GM23338 (cell line): ENCODE measurements at regions not wholly inside any gene's neighbourhood (a gene's known extent, or its start where the extent isn't known, plus 50 kb on each side); places are given as distances from the start of the nearest gene placed in this dataset.

ENCODE experiments used
- ATAC-seq: fragments of 200-7000 bp; cut with Tn5 transposase; 3 replicates; pipeline ENCODE4 v1.9.1; 2020
- DNase-seq: peaks from one replicate; pipeline ENCODE4 v3.0.0-alpha.2; 2015; ENCODE audit warnings: low spot score
- H2AFZ ChIP-seq: fragments of 200-600 bp; sonication (generic); 2 replicates; pipeline ENCODE4 v1.8.0; 2016; ENCODE audit warnings: antibody characterized with exemption, mild to moderate bottlenecking, moderate library complexity
- H3F3A ChIP-seq: fragments of 200-600 bp; sonication (generic); replicated peaks from 2 replicates; pipeline ENCODE4 v1.8.0; 2017; ENCODE audit warnings: antibody characterized with exemption, mixed run types, low read depth
- H3K27ac ChIP-seq: fragments of 200-600 bp; sonication (generic); 2 replicates; pipeline ENCODE4 v1.6.1; 2016; ENCODE audit warnings: low read depth
- H3K27me3 ChIP-seq: fragments of 200-600 bp; sonication (generic); 2 replicates; pipeline ENCODE4 v1.8.0; 2016; ENCODE audit warnings: mild to moderate bottlenecking, mixed run types, moderate library complexity; ENCODE audit not compliant: insufficient read depth
- H3K36me3 ChIP-seq: fragments of 200-600 bp; sonication (generic); 2 replicates; pipeline ENCODE4 v1.8.0; 2016; ENCODE audit warnings: mild to moderate bottlenecking; ENCODE audit not compliant: insufficient read depth
- H3K4me1 ChIP-seq: fragments of 200-600 bp; sonication (generic); 2 replicates; pipeline ENCODE4 v1.8.0; 2016; ENCODE audit warnings: mild to moderate bottlenecking, moderate library complexity; ENCODE audit not compliant: insufficient read depth
- H3K4me2 ChIP-seq: fragments of 200-600 bp; sonication (generic); 2 replicates; pipeline ENCODE4 v1.7.1; 2017; ENCODE audit warnings: mixed run types
- H3K4me3 ChIP-seq: fragments of 200-600 bp; sonication (generic); 2 replicates; pipeline ENCODE4 v1.6.1; 2016; ENCODE audit warnings: mixed run types
- H3K79me2 ChIP-seq: fragments of 200-600 bp; sonication (generic); replicated peaks from 2 replicates; pipeline ENCODE4 v1.8.0; 2017; ENCODE audit warnings: mild to moderate bottlenecking; ENCODE audit not compliant: insufficient read depth
- H3K9me2 ChIP-seq: fragments of 200-600 bp; sonication (generic); 2 replicates; pipeline ENCODE4 v1.8.0; 2017; ENCODE audit not compliant: insufficient read depth
- H4K20me1 ChIP-seq: fragments of 200-600 bp; sonication (generic); replicated peaks from 2 replicates; pipeline ENCODE4 v1.8.0; 2017; ENCODE audit warnings: mild to moderate bottlenecking; ENCODE audit not compliant: insufficient read depth
- H3K27ac Mint-ChIP-seq: 2 replicates; pipeline ENCODE4 v1.8.0; 2020; ENCODE audit warnings: inconsistent platforms, mild to moderate bottlenecking, moderate library complexity, mixed read lengths
- H3K27me3 Mint-ChIP-seq: 3 replicates; pipeline ENCODE4 v1.8.0; 2022; ENCODE audit warnings: low read depth, mild to moderate bottlenecking, moderate library complexity, mixed read lengths, inconsistent platforms; ENCODE audit not compliant: insufficient read depth, poor library complexity
- H3K36me3 Mint-ChIP-seq: 3 replicates; pipeline ENCODE4 v1.8.0; 2021; ENCODE audit warnings: low read depth, mild to moderate bottlenecking, inconsistent platforms, moderate library complexity, mixed read lengths
- H3K4me1 Mint-ChIP-seq: 3 replicates; pipeline ENCODE4 v1.8.0; 2020; ENCODE audit warnings: mild to moderate bottlenecking, inconsistent platforms, mixed read lengths
- H3K4me3 Mint-ChIP-seq: 3 replicates; pipeline ENCODE4 v1.8.0; 2021; ENCODE audit warnings: moderate library complexity, mild to moderate bottlenecking, inconsistent platforms, mixed read lengths
- H3K9me3 Mint-ChIP-seq: 3 replicates; pipeline ENCODE4 v1.8.0; 2020; ENCODE audit warnings: moderate library complexity, mild to moderate bottlenecking, inconsistent platforms, mixed read lengths
- CREB1 ChIP-seq: fragments of 250-450 bp; sonication (Bioruptor Pico); IDR thresholded peaks from 2 replicates; pipeline ENCODE4 v1.5.0; 2020; ENCODE audit warnings: low read depth, mild to moderate bottlenecking, moderate library complexity
- CTCF ChIP-seq, 2 experiments: fragments of 200-600 bp in 1 of 2; sonication (generic) in 1 of 2; conservative IDR thresholded peaks; 2 replicates each; pipeline versions ENCODE4 v1.5.1 to v1.6.1; 2016 to 2017; ENCODE audit warnings: antibody characterized with exemption in 2 of 2, low read depth in 2 of 2, mild to moderate bottlenecking in 2 of 2, moderate library complexity in 1 of 2
- ETS1 ChIP-seq: IDR thresholded peaks from 2 replicates; pipeline ENCODE4 v1.6.1; 2016; ENCODE audit warnings: antibody characterized with exemption
- EZH2phosphoT487 ChIP-seq: fragments of 200-600 bp; sonication (generic); IDR thresholded peaks from one replicate; pipeline ENCODE4 v1.8.1; 2018; ENCODE audit warnings: antibody characterized with exemption; ENCODE audit not compliant: unreplicated experiment
- JUNB ChIP-seq: IDR thresholded peaks from one replicate; pipeline ENCODE4 v1.6.1; 2016; ENCODE audit warnings: antibody characterized with exemption; ENCODE audit not compliant: unreplicated experiment
- NANOG ChIP-seq: IDR thresholded peaks from 2 replicates; pipeline ENCODE4 v1.6.1; 2016; ENCODE audit warnings: antibody characterized with exemption, borderline replicate concordance
- POLR2AphosphoS5 ChIP-seq: IDR thresholded peaks from 2 replicates; pipeline ENCODE4 v1.6.1; 2016; ENCODE audit warnings: antibody characterized with exemption, low read depth
- REST ChIP-seq: IDR thresholded peaks from one replicate; pipeline ENCODE4 v1.6.1; 2018; ENCODE audit warnings: antibody characterized with exemption; ENCODE audit not compliant: unreplicated experiment
- STAT1 ChIP-seq: IDR thresholded peaks from one replicate; pipeline ENCODE4 v1.6.1; 2016; ENCODE audit warnings: antibody characterized with exemption; ENCODE audit not compliant: unreplicated experiment
- ZNF114 ChIP-seq: fragments of 250-450 bp; sonication (Bioruptor Pico); IDR thresholded peaks from 2 replicates; pipeline ENCODE4 v1.5.0; 2020; ENCODE audit warnings: mild to moderate bottlenecking, moderate library complexity
- ZNF331 ChIP-seq: fragments of 250-450 bp; sonication (Bioruptor Pico); IDR thresholded peaks from 2 replicates; pipeline ENCODE4 v1.5.0; 2020; ENCODE audit warnings: low read depth, mild to moderate bottlenecking, moderate library complexity

GRCh38 chr17:77755410-77755963 lies 203.0 kb upstream of the TNRC6C start:
- H3K36me3 ChIP-seq, result no peaks in the 10 kb centered on the region
- H3K79me2 ChIP-seq, result no peaks in the 10 kb centered on the region
- no peaks in the 10 kb centered on the region for H3K9me2 ChIP-seq
- ATAC-seq (no peak), DNase-seq (no peak)
- no peak overlapping the region for H2AFZ ChIP-seq
- Mint-ChIP-seq H3K4me1 (peaks cover 3% of the 10 kb centered on the region), H3K27ac (no peak overlapping the region), H3K9me3 (no peaks in the 10 kb centered on the region; the same call in 1 of the 3 replicates), H3K4me3 (no peak overlapping the region), H3K27me3 (peaks cover 7% of the 10 kb centered on the region), H3K36me3 (no peaks in the 10 kb centered on the region)
- H4K20me1 ChIP-seq, result no peaks in the 10 kb centered on the region
- no peak overlapping the region for H3K4me3 ChIP-seq
- H3K27me3 ChIP-seq, result no peaks in the 10 kb centered on the region
- H3K4me1 ChIP-seq, result no peaks in the 10 kb centered on the region
- H3K4me2 ChIP-seq, result no peak overlapping the region
- no peak for TF ChIP-seq ZNF331 (CRISPR knock-in tag)
- TF ChIP-seq STAT1, result no peak
- TF ChIP-seq CREB1 (CRISPR knock-in tag), result no peak
- no peak for TF ChIP-seq EZH2phosphoT487
- no peak for TF ChIP-seq ETS1
- TF ChIP-seq REST, result no peak
- TF ChIP-seq JUNB, result no peak
- no peak for TF ChIP-seq POLR2AphosphoS5
- no peak for TF ChIP-seq NANOG
- no peak for TF ChIP-seq CTCF (conservative IDR thresholded peaks at IDR 0.05; ENCODE audit: low read depth in 2 of 2)
- no peak for TF ChIP-seq ZNF114
- no peak overlapping the region for H3K27ac ChIP-seq
- no peaks in the 10 kb centered on the region for H3F3A ChIP-seq
